K562 (cell line): ENCODE measurements at regions not wholly inside any gene's neighbourhood (a gene's known extent, or its start where the extent isn't known, plus 50 kb on each side); places are given as distances from the start of the nearest gene placed in this dataset.

Source experiments
- ATAC-seq: fragments of 200-7000 bp; cut with Tn5 transposase; 3 replicates; pipeline ENCODE4 v1.9.1; 2020; ENCODE audit warnings: moderate library complexity
- BruUV-seq: library from RNA; stranded (reverse); fragments of 400-500 nt; replicated peaks from 2 replicates; lab custom pipeline; 2021; lab: Mats Ljungman, UMichigan
- CTCF ChIA-PET: fragments of 300-600 bp; formaldehyde crosslinking; extraction: SDS; loops from one replicate; lab custom pipeline; 2021; ENCODE audit warnings: low intra/inter-chr PET ratio; lab: Yijun Ruan, JAX
- POLR2A ChIA-PET: fragments of 300-600, 350-650 bp; sonication (Branson Sonifier 250); formaldehyde crosslinking; extraction: SDS; loops from one replicate; lab custom pipeline; 2021; ENCODE audit warnings: antibody characterized with exemption, inconsistent platforms; lab: Yijun Ruan, JAX
- DNase-seq, 4 experiments: peaks; one replicate each; pipeline versions ENCODE4 v3.0.0 to v3.0.0-alpha.2; 2011 to 2018; ENCODE audit warnings: low spot score in 3 of 4, mixed read lengths in 3 of 4; ENCODE audit errors: extremely low read depth in 1 of 4
- FAIRE-seq: peaks from 2 replicates; lab custom pipeline; 2011; peaks lifted over from hg19 to GRCh38; lab: Jason Lieb, UNC
- H2AFZ ChIP-seq: 2 replicates; pipeline ENCODE4 v1.6.0; 2011; ENCODE audit warnings: low read depth, low read length, control low read depth, inconsistent platforms
- H3K27ac ChIP-seq: fragments of 200-600 bp; 3 replicates; pipeline ENCODE4 v1.8.0; 2011; ENCODE audit warnings: low read depth, mild to moderate bottlenecking, control low read depth, inconsistent platforms, low read length, moderate library complexity, mixed read lengths; ENCODE audit errors: extremely low read depth
- H3K27me3 ChIP-seq, 2 experiments: fragments of 300-600 bp in 1 of 2; 2 replicates in 1 of 2; 3 replicates in 1 of 2; pipeline versions ENCODE4 v1.6.0 to v1.8.0; 2011; ENCODE audit warnings: inconsistent platforms in 2 of 2, low read length in 2 of 2, mild to moderate bottlenecking in 1 of 2, mixed read lengths in 1 of 2, moderate library complexity in 1 of 2; ENCODE audit not compliant: control insufficient read depth in 2 of 2, insufficient read depth in 2 of 2
- H3K36me3 ChIP-seq: fragments of 300-600 bp; 3 replicates; pipeline ENCODE4 v1.8.0; 2011; ENCODE audit warnings: mild to moderate bottlenecking, low read length, inconsistent platforms; ENCODE audit not compliant: control insufficient read depth, insufficient read depth
- H3K4me1 ChIP-seq, 2 experiments: fragments of 200-600 bp in 1 of 2; replicated peaks in 1 of 2; 2 replicates in 1 of 2; 3 replicates in 1 of 2; pipeline versions ENCODE4 v1.5.1 to v1.8.0; 2011; ENCODE audit warnings: inconsistent platforms in 2 of 2, low read length in 2 of 2, mild to moderate bottlenecking in 1 of 2, mixed read lengths in 1 of 2, moderate library complexity in 1 of 2; ENCODE audit not compliant: control insufficient read depth in 2 of 2, insufficient read depth in 2 of 2
- H3K4me2 ChIP-seq: 2 replicates; pipeline ENCODE4 v1.6.1; 2011; ENCODE audit warnings: low read length, control low read depth, inconsistent platforms, mixed read lengths; ENCODE audit not compliant: insufficient read depth
- H3K4me3 ChIP-seq: fragments of 200-600 bp; sonication (generic), shearing (Covaris generic); 2 replicates; pipeline ENCODE4 v1.5.1; 2016; ENCODE audit warnings: control low read depth, inconsistent platforms
- H3K79me2 ChIP-seq: fragments of 200-600 bp; 3 replicates; pipeline ENCODE4 v1.8.0; 2011; ENCODE audit warnings: low read length, inconsistent platforms; ENCODE audit not compliant: control insufficient read depth, insufficient read depth
- H3K9ac ChIP-seq, 2 experiments: 2 replicates each; pipeline versions ENCODE4 v1.6.0 to v1.6.1; 2011; ENCODE audit warnings: low read depth in 2 of 2, low read length in 2 of 2, control low read depth in 1 of 2, inconsistent platforms in 1 of 2, mild to moderate bottlenecking in 1 of 2, mixed read lengths in 1 of 2; ENCODE audit not compliant: insufficient read depth in 1 of 2
- H3K9me1 ChIP-seq: one replicate; pipeline ENCODE4 v1.6.0; 2011; ENCODE audit warnings: inconsistent platforms, mild to moderate bottlenecking, low read length, moderate library complexity; ENCODE audit not compliant: control insufficient read depth, insufficient read depth
- H3K9me3 ChIP-seq: replicated peaks from 2 replicates; pipeline ENCODE4 v1.5.1; 2011; ENCODE audit warnings: low read depth, low read length, inconsistent platforms; ENCODE audit not compliant: control insufficient read depth, insufficient read depth
- H4K20me1 ChIP-seq: replicated peaks from 2 replicates; pipeline ENCODE4 v1.6.1; 2011; ENCODE audit warnings: low read length, inconsistent platforms, mixed read lengths; ENCODE audit not compliant: control insufficient read depth, insufficient read depth
- AFF4 ChIP-seq: sonication (generic); formaldehyde crosslinking; IDR thresholded peaks from 2 replicates; pipeline ENCODE4 v1.8.0; 2023; ENCODE audit warnings: mild to moderate bottlenecking, missing genetic modification reagents
- DPF2 ChIP-seq: fragments of 450-650 bp; IDR thresholded peaks from 2 replicates; pipeline ENCODE4 v1.6.1; 2016
- KHSRP ChIP-seq: fragments of 450-650 bp; IDR thresholded peaks from 2 replicates; pipeline ENCODE4 v1.6.1; 2017
- MAFK ChIP-seq: IDR thresholded peaks from 2 replicates; pipeline ENCODE4 v1.6.1; 2011; ENCODE audit warnings: low read length, improper control_type of control experiment
- NKRF ChIP-seq: fragments of 450-650 bp; IDR thresholded peaks from 2 replicates; pipeline ENCODE4 v1.6.1; 2016; ENCODE audit warnings: borderline replicate concordance
- SMARCE1 ChIP-seq: fragments of 450-650 bp; IDR thresholded peaks from 2 replicates; pipeline ENCODE4 v1.7.1; 2016; ENCODE audit warnings: mild to moderate bottlenecking
- SOX6 ChIP-seq: fragments of 450-650 bp; IDR thresholded peaks from 2 replicates; pipeline ENCODE4 v1.6.1; 2014; ENCODE audit warnings: mild to moderate bottlenecking
- ZBTB2 ChIP-seq: fragments of 450-650 bp; IDR thresholded peaks from 2 replicates; pipeline ENCODE4 v1.6.1; 2016; ENCODE audit warnings: antibody characterized with exemption
- ZBTB8A ChIP-seq: fragments of 450-650 bp; IDR thresholded peaks from 2 replicates; pipeline ENCODE4 v1.6.1; 2018; ENCODE audit warnings: mild to moderate bottlenecking, moderate library complexity; ENCODE audit not compliant: partially characterized antibody
- WGBS: fragments of 100-300 bp; shearing (Covaris generic); methylation state at CpG from one replicate; pipeline ENCODE4 v1.1.6; 2016; ENCODE audit warnings: low coverage, mixed read lengths; ENCODE audit not compliant: insufficient coverage; ENCODE audit errors: missing lambda C conversion rate; 5-methylcytosine and 5-hydroxymethylcytosine counted together
- in situ Hi-C: fragments of 300-500 bp; cut with MboI; formaldehyde crosslinking; loops from 4 replicates; pipeline ENCODE4 v1.15.0; 2018; ENCODE audit warnings: inconsistent platforms, mixed read lengths
- intact Hi-C: fragments of 100-400 bp; cut with micrococcal nuclease; formaldehyde crosslinking; loops from 2 replicates; pipeline ENCODE4 v1.14.2; 2022
- TF ChIP-seq, protein P1 (sequence below): fragments of 250-450 bp; sonication (Bioruptor Pico); IDR thresholded peaks from 2 replicates; pipeline ENCODE4 v1.5.1; 2021; ENCODE audit warnings: mild to moderate bottlenecking
- TF ChIP-seq, protein P2 (sequence below): fragments of 250-450 bp; sonication (Bioruptor Pico); IDR thresholded peaks from 2 replicates; pipeline ENCODE4 v1.5.0; 2021

GRCh38 chr13:63460462-63461090, 2044.9 kb upstream of the PCDH20 start (continued):
- TF ChIP-seq ZBTB2, result no peak
- TF ChIP-seq SOX6, result no peak
- TF ChIP-seq KHSRP, result no peak
- TF ChIP-seq, protein P1, sequence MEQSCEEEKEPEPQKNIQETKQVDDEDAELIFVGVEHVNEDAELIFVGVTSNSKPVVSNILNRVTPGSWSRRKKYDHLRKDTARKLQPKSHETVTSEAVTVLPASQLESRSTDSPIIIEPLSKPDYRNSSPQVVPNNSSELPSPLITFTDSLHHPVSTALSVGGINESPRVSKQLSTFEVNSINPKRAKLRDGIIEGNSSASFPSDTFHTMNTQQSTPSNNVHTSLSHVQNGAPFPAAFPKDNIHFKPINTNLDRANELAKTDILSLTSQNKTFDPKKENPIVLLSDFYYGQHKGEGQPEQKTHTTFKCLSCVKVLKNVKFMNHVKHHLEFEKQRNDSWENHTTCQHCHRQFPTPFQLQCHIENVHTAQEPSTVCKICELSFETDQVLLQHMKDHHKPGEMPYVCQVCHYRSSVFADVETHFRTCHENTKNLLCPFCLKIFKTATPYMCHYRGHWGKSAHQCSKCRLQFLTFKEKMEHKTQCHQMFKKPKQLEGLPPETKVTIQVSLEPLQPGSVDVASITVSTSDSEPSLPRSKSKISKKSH (CRISPR knock-in tag), result no peak
- TF ChIP-seq, all 486 proteins: peak for 0

GRCh38 chr13:63457186-63457585, 2041.5 kb upstream of the PCDH20 start:
- ChIA-PET POLR2A (no interaction called here), CTCF (no interaction called here)
- Histone ChIP-seq H3K9me1 (no peaks in the 10 kb centered on the region), H3K79me2 (no peaks in the 10 kb centered on the region), H3K4me1 (no peaks in the 10 kb centered on the region), H3K9ac (no peak overlapping the region), H3K4me3 (no peak overlapping the region), H3K4me2 (no peak overlapping the region), H4K20me1 (no peaks in the 10 kb centered on the region), H2AFZ (no peak overlapping the region), H3K27ac (no peak overlapping the region), H3K36me3 (no peaks in the 10 kb centered on the region), H3K27me3 (no peaks in the 10 kb centered on the region), H3K9me3 (no peaks in the 10 kb centered on the region)
- WGBS, result no CpG with 5 or more reads among the region's 1 CpG
- no TSS peak for BruUV-seq
- no peak for ATAC-seq
- intact Hi-C loops (no loop called here), in situ Hi-C loops (no loop called here)
- DNase-seq, result no peak
- FAIRE-seq, result no peak
- TF ChIP-seq MAFK, result no peak
- TF ChIP-seq, protein P2, sequence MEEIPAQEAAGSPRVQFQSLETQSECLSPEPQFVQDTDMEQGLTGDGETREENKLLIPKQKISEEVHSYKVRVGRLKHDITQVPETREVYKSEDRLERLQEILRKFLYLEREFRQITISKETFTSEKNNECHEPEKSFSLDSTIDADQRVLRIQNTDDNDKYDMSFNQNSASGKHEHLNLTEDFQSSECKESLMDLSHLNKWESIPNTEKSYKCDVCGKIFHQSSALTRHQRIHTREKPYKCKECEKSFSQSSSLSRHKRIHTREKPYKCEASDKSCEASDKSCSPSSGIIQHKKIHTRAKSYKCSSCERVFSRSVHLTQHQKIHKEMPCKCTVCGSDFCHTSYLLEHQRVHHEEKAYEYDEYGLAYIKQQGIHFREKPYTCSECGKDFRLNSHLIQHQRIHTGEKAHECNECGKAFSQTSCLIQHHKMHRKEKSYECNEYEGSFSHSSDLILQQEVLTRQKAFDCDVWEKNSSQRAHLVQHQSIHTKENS (CRISPR knock-in tag), result no peak
- TF ChIP-seq DPF2, result no peak
- TF ChIP-seq SMARCE1, result no peak
- TF ChIP-seq AFF4 (CRISPR knock-in tag), result no peak
- TF ChIP-seq NKRF, result no peak
- no peak for TF ChIP-seq ZBTB8A
